NCI-H460 (cell line): ENCODE measurements at regions not wholly inside any gene's neighbourhood (a gene's known extent, or its start where the extent isn't known, plus 50 kb on each side); places are given as distances from the start of the nearest gene placed in this dataset.
"Not testable (repeated sequence)": the region's sequence is repeated elsewhere in the genome, so short reads cannot be mapped to it uniquely, and the experiment has no call there.

Experiments
- DNase-seq: peaks from one replicate; pipeline ENCODE4 v3.0.0-alpha.2; 2016; ENCODE audit warnings: low read depth; ENCODE audit errors: extremely low read depth

- DNase-seq, result not testable (repeated sequence)
Measured at GRCh38 chr7:108943048-108943447, 373.4 kb downstream of the DNAJB9 start.

GRCh38 chr7:108947526-108947925 lies 377.9 kb downstream of the DNAJB9 start:
- DNase-seq, result no peak

DNA sequence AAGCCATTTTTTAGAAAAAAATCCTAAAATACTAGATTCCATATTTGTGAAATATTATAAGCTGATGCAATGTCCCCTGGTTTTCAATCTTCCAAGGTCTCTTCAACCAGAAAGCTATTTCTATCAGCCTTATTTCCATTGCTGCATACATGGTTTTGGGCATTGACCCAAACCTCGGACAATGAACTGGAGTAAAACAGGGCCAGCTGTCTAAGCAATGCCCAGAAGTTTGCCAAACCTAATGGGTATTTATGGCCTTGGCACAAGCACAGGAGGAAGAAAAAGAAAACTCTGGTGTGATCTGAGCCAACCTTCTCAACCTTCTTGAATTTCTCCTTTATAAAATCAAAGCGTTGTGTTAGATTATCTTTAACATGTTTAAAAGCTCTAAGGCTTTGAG lies 402.3 kb downstream of the DNAJB9 start:
- no peak for DNase-seq

- no peak for DNase-seq
Measured at GRCh38 chr7:108973075-108973474, 403.4 kb downstream of the DNAJB9 start.

- DNase-seq, result no peak
Measured at GRCh38 chr7:108974641-108975040, 405.0 kb downstream of the DNAJB9 start.

DNA sequence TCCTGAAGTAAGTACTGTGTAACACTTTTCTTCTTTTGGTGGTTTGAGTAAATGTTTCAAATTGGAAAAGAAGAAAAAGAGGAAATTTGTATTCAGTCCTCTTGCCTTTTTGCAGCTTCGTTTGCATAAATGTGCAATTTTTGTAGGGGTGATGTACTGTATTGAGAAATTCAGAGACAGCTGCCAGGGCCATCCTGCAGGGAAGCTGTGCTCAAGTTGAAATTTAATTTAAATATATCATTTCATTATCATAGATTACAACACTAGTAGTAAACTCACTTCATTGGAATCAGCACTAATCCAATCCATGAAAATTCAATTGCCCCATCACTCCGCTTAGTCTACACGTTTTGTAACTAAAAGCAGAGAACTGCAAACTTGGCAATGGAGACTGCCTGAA lies 415.4 kb downstream of the DNAJB9 start:
- DNase-seq, result no peak

GRCh38 chr7:108989319-108989718 lies 419.6 kb downstream of the DNAJB9 start:
- DNase-seq, result no peak

DNA sequence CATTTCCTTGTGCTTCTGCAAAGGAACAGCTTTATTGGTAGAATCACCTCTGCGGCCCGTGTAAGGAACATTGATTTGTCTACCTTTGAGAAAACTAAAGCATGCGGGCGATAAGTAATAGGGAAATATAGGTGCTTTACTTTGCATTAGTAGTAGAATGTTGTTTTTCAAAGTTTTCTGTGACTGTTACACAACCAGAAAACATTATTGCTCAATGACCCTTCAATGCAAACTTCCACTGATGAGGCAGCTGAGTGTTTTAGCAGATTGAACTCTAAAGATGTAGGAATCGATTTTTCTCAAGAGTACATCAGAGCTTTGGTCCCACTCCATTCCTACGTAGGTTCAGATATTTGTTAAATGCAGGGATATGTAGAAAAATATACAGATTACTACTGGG lies 427.8 kb downstream of the DNAJB9 start:
- DNase-seq, result no peak

DNA sequence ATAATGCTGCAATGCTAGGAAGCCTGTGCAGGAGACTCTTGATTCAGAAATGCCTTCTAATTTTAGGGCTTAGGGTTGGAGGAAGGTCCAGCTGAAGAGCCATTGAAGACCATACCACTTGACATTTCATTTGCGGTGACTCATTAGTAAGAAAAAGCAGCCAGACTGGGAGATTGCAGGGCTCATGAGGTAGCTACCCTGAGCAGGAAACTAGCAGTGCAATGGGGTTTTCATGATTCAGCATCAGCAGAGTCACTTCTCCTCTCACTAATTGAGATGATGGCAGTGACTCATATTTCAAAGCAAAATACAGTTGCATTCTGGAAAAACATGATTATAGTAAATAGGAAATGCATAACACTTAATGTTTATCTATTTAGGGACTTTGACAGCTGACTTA lies 434.1 kb downstream of the DNAJB9 start:
- no peak for DNase-seq

DNA sequence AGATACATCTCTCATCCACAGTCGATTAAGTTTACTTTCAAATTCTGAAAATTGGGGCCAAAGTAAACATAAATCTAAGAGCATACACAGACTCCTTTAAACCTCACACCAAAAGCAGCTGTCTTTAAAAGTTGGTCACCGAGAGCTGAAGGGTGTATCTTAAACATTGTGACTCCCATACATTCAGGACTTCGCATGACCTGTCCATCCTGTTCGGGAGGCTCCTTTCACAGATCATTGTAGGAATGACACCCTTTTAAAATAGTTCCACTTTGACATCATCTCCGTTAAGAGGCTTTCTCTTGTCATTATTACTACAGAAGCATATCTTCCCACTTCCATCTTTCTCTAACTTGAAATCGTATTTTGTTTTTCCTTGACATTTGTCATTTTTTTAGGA lies 440.0 kb downstream of the DNAJB9 start:
- no peak for DNase-seq

DNA sequence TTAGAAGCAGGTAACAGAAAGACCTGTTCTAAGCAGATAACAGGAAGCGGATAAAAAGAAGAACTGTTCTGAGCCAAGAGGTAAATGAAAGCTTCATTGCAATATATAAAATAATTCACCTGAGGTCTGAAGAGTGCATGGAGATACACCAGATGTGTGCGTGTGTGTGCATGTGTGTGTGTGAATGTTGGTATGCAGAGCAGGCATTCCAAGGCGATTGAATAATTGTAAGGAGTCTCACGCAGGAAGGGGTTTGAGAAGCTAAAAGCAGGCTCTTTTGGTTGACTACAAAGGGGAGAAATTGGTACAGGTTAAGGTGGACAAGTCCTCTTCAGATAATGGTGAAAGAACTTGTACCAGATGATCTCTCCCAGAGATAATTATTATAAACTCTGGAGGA lies 450.6 kb downstream of the DNAJB9 start:
- DNase-seq, result no peak

DNA sequence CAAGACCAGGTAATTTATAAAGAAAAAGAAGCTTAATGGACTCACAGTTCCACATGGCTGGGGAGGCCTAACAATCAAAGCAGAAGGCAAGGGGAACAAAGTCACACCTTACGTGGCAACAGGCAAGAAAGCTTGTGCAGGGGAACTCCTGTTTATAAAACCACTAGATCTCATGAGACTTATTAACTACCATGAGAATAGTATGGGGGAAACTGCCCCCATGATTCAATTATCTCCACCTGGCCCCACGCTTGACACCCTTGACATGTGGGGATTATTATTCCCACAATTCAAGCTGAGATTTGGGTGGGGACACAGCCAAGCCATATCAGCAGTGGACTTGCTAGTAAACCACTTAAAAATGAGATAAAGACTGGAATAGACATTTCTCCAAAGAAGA lies 451.7 kb downstream of the DNAJB9 start:
- no peak for DNase-seq

GRCh38 chr7:109029866-109030265 lies 460.2 kb downstream of the DNAJB9 start:
- no peak for DNase-seq

DNA sequence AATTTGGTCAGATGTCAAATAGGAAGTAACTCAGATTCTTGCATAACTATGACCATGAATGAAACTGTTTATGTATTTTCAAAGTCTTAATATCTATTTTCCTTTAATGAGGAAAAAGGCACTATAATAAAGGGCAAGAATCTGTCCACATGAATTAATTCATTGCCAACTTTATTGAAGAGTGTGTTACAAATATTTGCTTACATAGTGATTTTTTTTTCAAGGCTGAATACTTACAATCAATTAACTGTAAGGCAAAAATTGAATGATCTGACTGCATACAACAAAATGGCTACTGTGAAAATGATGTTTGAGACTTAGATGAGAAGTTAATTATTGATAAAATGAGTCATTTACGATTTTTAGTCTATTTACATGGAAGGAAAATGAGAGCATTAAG lies 475.0 kb downstream of the DNAJB9 start:
- no peak for DNase-seq

GRCh38 chr7:109049366-109049765 lies 479.7 kb downstream of the DNAJB9 start:
- DNase-seq, result no peak

DNA sequence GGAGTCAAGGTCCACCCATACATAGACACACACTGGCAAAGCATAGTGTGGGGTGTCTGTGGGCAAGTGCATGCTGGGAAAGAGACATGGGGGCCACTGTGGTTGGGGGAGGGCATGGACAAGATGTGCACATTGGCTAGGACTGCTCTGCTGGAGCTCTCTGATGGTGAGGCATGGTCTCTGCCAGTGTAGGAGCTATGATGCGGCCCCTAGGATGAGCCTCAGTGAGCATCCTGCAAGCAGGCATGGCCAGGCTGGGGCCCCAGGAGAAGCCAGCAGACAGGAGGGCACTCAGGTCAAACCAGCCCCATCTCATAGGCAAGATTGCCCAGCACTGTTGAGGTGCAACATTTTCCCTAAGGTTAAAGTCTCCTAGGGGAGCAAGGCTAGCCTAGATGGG lies 489.4 kb downstream of the DNAJB9 start:
- no peak for DNase-seq

- no peak for DNase-seq
Measured at GRCh38 chr7:109062798-109063197, 493.1 kb downstream of the DNAJB9 start.

DNA sequence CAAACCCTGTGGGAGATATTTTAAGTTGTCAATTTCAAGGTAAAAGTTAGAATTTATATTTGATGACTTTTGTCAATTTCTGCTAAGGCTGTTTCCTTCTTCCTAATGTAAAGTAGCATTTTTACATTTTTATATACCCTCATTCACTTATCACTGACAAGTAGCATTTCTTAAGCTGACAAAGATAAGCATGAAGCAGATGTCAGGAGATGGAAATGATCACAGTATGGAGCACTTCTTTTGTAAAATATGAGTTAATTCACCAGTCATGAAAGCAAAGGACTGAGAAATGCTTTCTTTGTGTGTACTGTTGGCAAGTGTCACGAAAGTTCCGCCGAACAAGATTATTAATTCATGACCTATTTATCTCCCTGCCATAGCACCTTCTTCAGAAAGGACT lies 503.9 kb downstream of the DNAJB9 start:
- DNase-seq, result no peak

DNA sequence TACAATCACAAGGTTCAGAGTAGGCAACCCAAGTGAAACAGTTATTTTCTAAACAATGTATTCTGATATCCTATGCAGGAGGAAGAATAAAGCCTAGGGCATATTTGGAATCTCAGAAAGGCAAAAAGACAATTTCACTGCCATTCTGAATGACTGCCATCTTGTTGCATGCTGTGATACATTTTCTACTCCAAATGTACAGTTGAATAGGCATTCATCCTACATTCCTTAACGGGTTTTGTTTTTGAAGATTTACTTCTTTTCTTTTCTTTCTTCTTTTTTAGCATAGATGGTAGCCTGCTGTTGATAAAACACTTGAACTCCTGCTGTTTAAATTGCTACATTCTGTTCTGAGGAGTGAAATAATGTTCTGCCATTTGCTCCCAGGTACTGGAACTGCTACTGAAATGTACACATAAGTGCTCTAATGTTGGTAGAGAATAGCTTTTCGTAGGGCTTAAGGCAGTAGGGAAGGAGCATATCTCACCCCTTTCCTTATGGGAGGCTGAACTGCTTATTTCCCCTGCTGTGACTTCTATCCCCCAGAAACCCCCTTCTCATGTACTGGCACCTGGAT lies 506.8 kb downstream of the DNAJB9 start:
- no peak for DNase-seq

- DNase-seq, result no peak
Measured at GRCh38 chr7:109091042-109091441, 521.4 kb downstream of the DNAJB9 start.

DNA sequence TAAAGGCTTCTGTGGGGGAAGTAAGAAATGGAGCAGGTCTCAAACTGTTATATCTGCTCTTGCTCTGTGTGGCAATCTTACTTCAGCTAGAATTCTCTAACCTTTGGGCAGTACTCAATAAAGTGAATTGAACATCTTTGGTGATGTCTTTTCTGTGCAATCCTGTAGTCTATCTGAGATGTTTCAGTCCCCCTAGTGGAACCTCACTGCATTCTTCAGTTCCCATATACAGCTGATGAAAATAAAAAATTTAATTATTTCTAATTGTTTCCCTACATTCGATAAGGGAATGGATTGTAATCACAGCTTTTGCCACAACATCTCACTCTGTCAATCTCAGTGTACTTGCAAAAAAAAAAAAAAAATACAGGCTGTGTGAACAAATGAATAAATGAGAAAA lies 522.6 kb downstream of the DNAJB9 start:
- DNase-seq, result no peak

DNA sequence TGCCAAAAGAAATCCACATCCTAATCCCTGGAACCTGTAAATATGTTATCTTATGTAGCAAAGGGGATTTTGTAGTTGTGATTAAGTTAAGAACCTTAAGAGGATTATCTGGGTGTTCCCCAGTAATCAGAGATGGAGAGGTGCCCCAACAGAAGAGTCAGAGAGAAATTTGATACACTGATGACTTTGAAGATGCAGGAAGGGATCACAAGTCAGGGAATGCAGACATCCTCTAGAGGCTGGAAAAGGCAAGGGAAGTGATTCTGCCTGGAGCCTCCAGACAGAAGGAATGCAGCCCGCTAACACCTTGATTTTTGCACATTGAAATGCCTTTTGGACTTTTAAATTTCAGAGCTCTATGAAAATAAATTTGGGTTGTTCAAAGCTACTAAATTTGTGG lies 531.7 kb downstream of the DNAJB9 start:
- DNase-seq, result no peak

DNA sequence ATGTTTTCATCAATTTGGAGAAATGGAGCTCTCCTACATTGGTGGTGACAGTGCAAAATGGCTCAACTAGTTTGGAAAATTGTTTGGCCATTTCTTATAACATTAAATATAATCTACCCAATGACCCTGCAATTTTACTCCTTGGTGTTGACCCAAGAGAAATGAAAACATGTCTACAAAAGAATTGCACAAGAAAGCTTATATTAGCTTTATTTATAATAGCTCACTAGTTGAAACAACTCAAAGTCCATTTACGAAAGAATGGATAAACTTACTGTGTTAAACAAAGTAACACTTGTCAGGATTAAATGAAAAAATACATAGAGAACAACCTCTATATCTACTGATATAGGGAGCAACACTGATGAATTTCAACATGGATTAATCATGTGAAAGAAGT lies 539.9 kb downstream of the DNAJB9 start:
- DNase-seq, result no peak

GRCh38 chr7:109111086-109111485 lies 541.4 kb downstream of the DNAJB9 start:
- DNase-seq, result no peak
